Neural progenitor cell (in vitro differentiated cells): ENCODE measurements at regions not wholly inside any gene's neighbourhood (a gene's known extent, or its start where the extent isn't known, plus 50 kb on each side); places are given as distances from the start of the nearest gene placed in this dataset.
A peak's percentile ranks its signal among the peaks of the same experiment; 100 is the strongest.

Experiments
- DNase-seq: peaks from one replicate; pipeline ENCODE4 v3.0.0-alpha.2; 2016; ENCODE audit warnings: low spot score
- H2AFZ ChIP-seq: fragments of 200-600 bp; sonication (generic); replicated peaks from 2 replicates; pipeline ENCODE4 v1.6.1; 2016; ENCODE audit warnings: antibody characterized with exemption
- H3F3A ChIP-seq: fragments of 200-600 bp; sonication (generic); 2 replicates; pipeline ENCODE4 v1.6.1; 2016; ENCODE audit warnings: antibody characterized with exemption, low read depth
- H3K27ac ChIP-seq: fragments of 200-600 bp; sonication (generic); 2 replicates; pipeline ENCODE4 v1.5.1; 2016; ENCODE audit warnings: mild to moderate bottlenecking
- H3K27me3 ChIP-seq: fragments of 200-600 bp; sonication (generic); 2 replicates; pipeline ENCODE4 v1.6.1; 2016; ENCODE audit warnings: mild to moderate bottlenecking, moderate library complexity
- H3K36me3 ChIP-seq: fragments of 200-600 bp; sonication (generic); 2 replicates; pipeline ENCODE4 v1.5.1; 2016
- H3K4me1 ChIP-seq: fragments of 200-600 bp; sonication (generic); 2 replicates; pipeline ENCODE4 v1.6.1; 2016; ENCODE audit warnings: mixed run types
- H3K4me2 ChIP-seq: fragments of 200-600 bp; sonication (generic); 2 replicates; pipeline ENCODE4 v1.6.1; 2016
- H3K4me3 ChIP-seq: fragments of 200-600 bp; sonication (generic); 2 replicates; pipeline ENCODE4 v1.5.1; 2016
- H3K79me2 ChIP-seq: fragments of 200-600 bp; sonication (generic); 2 replicates; pipeline ENCODE4 v1.6.1; 2016; ENCODE audit warnings: low read depth
- H3K9ac ChIP-seq: fragments of 200-600 bp; sonication (generic); 2 replicates; pipeline ENCODE4 v1.6.1; 2016
- H3K9me3 ChIP-seq: fragments of 200-600 bp; sonication (generic); 2 replicates; pipeline ENCODE4 v1.5.1; 2016; ENCODE audit warnings: low read depth
- H4K20me1 ChIP-seq: fragments of 200-600 bp; sonication (generic); 2 replicates; pipeline ENCODE4 v1.6.1; 2016; ENCODE audit warnings: low read depth
- H3K27ac Mint-ChIP-seq: 3 replicates; pipeline ENCODE4 v1.8.0; 2021; ENCODE audit warnings: mixed read lengths
- H3K27me3 Mint-ChIP-seq: 2 replicates; pipeline ENCODE4 v1.8.0; 2022; ENCODE audit warnings: low read depth, mild to moderate bottlenecking, inconsistent platforms, moderate library complexity, mixed read lengths; ENCODE audit not compliant: insufficient read depth
- H3K36me3 Mint-ChIP-seq: 3 replicates; pipeline ENCODE4 v1.8.0; 2021; ENCODE audit warnings: mixed read lengths
- H3K4me1 Mint-ChIP-seq: 3 replicates; pipeline ENCODE4 v1.8.0; 2021; ENCODE audit warnings: mixed read lengths
- H3K4me3 Mint-ChIP-seq: 3 replicates; pipeline ENCODE4 v1.8.0; 2021; ENCODE audit warnings: mild to moderate bottlenecking, moderate library complexity, mixed read lengths
- H3K9me3 Mint-ChIP-seq: 3 replicates; pipeline ENCODE4 v1.8.0; 2020; ENCODE audit warnings: mixed read lengths
- EZH2 ChIP-seq: fragments of 200-600 bp; sonication (generic); IDR thresholded peaks from 2 replicates; pipeline ENCODE4 v1.6.1; 2017; ENCODE audit warnings: antibody characterized with exemption, mild to moderate bottlenecking, moderate library complexity
- EZH2phosphoT487 ChIP-seq: fragments of 200-600 bp; sonication (generic); IDR thresholded peaks from 2 replicates; pipeline ENCODE4 v1.6.1; 2017; ENCODE audit warnings: antibody characterized with exemption
- TF ChIP-seq, protein P1 (sequence below): fragments of 200-600 bp; sonication (generic); IDR thresholded peaks from 2 replicates; pipeline ENCODE4 v1.5.1; 2017; ENCODE audit warnings: antibody characterized with exemption, mild to moderate bottlenecking

DNA sequence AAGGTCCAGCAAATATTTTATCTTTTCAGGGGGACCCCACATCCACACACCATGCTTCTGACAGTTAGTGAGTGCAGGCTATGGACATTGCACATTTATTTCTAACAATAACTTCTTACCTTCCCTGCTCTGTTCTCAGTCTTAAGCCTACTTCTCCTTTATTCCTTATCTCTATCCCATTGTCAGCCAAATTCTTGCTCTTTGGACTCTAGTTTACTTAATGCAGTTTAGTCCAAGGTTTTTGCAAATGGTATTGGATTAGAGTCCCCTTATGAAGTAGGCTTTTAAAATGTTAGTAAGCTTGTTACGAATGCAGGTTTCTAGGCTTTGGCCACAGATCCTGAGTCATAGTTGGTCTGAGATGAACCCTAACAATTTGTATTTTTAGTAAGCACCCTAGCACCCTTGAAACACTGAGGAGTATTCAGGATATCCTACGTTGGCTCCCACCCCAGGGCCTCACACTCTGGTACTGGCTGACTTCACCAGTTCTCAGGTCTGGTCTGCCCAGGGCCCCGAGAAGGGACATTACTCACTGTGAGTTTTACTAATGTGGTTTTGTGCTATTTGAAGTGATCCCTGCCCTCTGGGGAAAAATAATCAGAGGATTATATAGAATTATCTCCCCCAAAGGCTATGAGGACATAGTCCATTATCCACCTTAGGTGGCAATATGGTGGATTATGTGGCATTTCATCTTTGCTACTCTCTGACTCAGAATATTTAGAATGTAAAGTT is 239.5 kb downstream of the TGFB2 start:
- Mint-ChIP-seq H3K4me1 (peaks cover 20% of the 10 kb centered on the region), H3K36me3 (no peaks in the 10 kb centered on the region), H3K9me3 (peaks cover 15% of the 10 kb centered on the region), H3K27ac (peak overlapping the region; percentile 12), H3K27me3 (peaks cover 3% of the 10 kb centered on the region), H3K4me3 (no peak overlapping the region)
- no peaks in the 10 kb centered on the region for H3K9me3 ChIP-seq
- no peak overlapping the region for H3K27ac ChIP-seq
- H3K4me2 ChIP-seq, result no peak overlapping the region
- no peaks in the 10 kb centered on the region for H3K27me3 ChIP-seq
- H2AFZ ChIP-seq, result no peak overlapping the region
- no peak for TF ChIP-seq EZH2
- no peak for TF ChIP-seq EZH2phosphoT487
- TF ChIP-seq, protein P1, sequence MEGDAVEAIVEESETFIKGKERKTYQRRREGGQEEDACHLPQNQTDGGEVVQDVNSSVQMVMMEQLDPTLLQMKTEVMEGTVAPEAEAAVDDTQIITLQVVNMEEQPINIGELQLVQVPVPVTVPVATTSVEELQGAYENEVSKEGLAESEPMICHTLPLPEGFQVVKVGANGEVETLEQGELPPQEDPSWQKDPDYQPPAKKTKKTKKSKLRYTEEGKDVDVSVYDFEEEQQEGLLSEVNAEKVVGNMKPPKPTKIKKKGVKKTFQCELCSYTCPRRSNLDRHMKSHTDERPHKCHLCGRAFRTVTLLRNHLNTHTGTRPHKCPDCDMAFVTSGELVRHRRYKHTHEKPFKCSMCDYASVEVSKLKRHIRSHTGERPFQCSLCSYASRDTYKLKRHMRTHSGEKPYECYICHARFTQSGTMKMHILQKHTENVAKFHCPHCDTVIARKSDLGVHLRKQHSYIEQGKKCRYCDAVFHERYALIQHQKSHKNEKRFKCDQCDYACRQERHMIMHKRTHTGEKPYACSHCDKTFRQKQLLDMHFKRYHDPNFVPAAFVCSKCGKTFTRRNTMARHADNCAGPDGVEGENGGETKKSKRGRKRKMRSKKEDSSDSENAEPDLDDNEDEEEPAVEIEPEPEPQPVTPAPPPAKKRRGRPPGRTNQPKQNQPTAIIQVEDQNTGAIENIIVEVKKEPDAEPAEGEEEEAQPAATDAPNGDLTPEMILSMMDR, result no peak
- H3K4me1 ChIP-seq, result peaks cover 14% of the 10 kb centered on the region
- H3K4me3 ChIP-seq, result no peak overlapping the region
- no peak overlapping the region for H3K9ac ChIP-seq
- no peaks in the 10 kb centered on the region for H3K79me2 ChIP-seq
- H4K20me1 ChIP-seq, result no peaks in the 10 kb centered on the region
- no peaks in the 10 kb centered on the region for H3F3A ChIP-seq
- no peak for DNase-seq
- H3K36me3 ChIP-seq, result no peaks in the 10 kb centered on the region

DNA sequence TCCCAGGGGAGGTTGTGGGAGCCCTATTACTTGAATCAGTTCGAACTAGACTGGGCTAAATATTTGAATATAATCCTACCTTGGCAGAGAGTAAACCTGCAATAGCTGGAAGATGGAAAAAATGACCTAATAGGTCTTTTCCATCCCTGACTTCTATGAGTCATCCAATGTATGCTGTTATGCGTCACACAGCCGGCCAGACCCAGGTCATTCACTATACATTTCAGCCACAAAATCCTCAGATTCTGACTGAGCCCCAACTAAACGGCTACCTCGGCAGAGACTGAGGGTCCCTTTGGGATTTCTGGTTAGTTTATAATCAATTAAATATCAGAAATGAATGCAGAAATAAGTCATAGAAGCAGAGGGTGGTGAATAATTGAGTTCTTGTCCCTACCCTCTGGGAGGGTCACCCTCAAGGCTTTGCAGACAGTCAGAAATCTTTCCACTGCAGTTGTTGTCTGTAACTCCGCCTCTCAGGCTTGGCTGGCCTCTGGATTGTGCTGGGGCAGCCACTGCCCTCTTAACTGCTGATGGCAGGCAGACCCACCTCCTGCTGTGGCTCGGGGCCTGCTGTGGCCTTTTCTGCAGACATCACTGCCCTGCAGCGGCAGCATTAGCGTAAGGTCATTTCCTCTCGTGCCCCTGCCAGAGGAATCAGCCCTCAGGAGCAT is 240.5 kb downstream of the TGFB2 start:
- Histone ChIP-seq H3K36me3 (no peaks in the 10 kb centered on the region), H4K20me1 (no peaks in the 10 kb centered on the region), H3K27me3 (no peaks in the 10 kb centered on the region), H3K9me3 (no peaks in the 10 kb centered on the region), H3K9ac (no peak overlapping the region), H3K27ac (no peak overlapping the region), H3K79me2 (no peaks in the 10 kb centered on the region), H3K4me2 (no peak overlapping the region), H2AFZ (no peak overlapping the region), H3K4me3 (no peak overlapping the region), H3F3A (no peaks in the 10 kb centered on the region), H3K4me1 (peaks cover 14% of the 10 kb centered on the region)
- Mint-ChIP-seq H3K36me3 (no peaks in the 10 kb centered on the region), H3K9me3 (peaks cover 15% of the 10 kb centered on the region), H3K4me1 (peaks cover 20% of the 10 kb centered on the region), H3K27ac (peak overlapping the region; percentile 74), H3K4me3 (no peak overlapping the region), H3K27me3 (peaks cover 3% of the 10 kb centered on the region)
- DNase-seq, result peak; percentile 88
- TF ChIP-seq EZH2phosphoT487, result no peak
- TF ChIP-seq, protein P1, result peak; percentile 15
- TF ChIP-seq EZH2, result no peak

DNA sequence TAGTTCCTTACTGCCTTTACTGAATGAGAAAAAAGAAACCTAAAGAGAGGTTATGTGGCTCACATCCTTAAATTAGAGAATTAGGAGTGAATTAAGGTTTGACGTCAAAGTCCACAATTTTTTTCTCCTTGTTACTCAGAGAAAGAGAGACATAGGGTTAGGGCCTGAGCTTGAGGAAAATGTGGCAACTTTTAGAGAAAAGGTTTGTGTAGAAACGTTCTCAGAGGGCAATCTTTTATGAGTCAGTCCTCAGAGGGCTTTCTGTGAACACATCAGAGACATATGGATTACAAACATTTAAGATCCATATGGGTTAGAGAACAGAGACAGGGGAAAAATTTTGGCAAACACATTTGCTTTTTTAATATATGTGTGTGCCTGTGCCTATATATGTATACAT is 242.8 kb downstream of the TGFB2 start:
- no peak overlapping the region for H3K4me2 ChIP-seq
- H3F3A ChIP-seq, result no peaks in the 10 kb centered on the region
- H3K27ac Mint-ChIP-seq, result no peak overlapping the region

More for the DNA sequence above, 242.8 kb downstream of the TGFB2 start:
- H3K36me3 ChIP-seq, result no peaks in the 10 kb centered on the region
- H3K27me3 Mint-ChIP-seq, result peaks cover 3% of the 10 kb centered on the region
- H3K27ac ChIP-seq, result no peak overlapping the region
- no peak overlapping the region for H3K4me3 ChIP-seq
- no peak for DNase-seq
- H3K4me1 Mint-ChIP-seq, result peaks cover 20% of the 10 kb centered on the region
- H3K27me3 ChIP-seq, result no peaks in the 10 kb centered on the region
- no peaks in the 10 kb centered on the region for H3K36me3 Mint-ChIP-seq
- H3K79me2 ChIP-seq, result no peaks in the 10 kb centered on the region
- no peak overlapping the region for H2AFZ ChIP-seq
- H3K9me3 ChIP-seq, result no peaks in the 10 kb centered on the region
- no peaks in the 10 kb centered on the region for H4K20me1 ChIP-seq
- H3K9ac ChIP-seq, result no peak overlapping the region
- H3K4me3 Mint-ChIP-seq, result no peak overlapping the region
- H3K9me3 Mint-ChIP-seq, result peaks cover 12% of the 10 kb centered on the region
- peaks cover 14% of the 10 kb centered on the region for H3K4me1 ChIP-seq
- TF ChIP-seq EZH2phosphoT487 (no peak), EZH2 (no peak)
- TF ChIP-seq, protein P1, result no peak
